ENCODE measurements at regions not wholly inside any gene's neighbourhood (a gene's known extent, or its start where the extent isn't known, plus 50 kb on each side); places are given as distances from the start of the nearest gene placed in this dataset.

GRCh38 chr7:72524037-72524436, 111.9 kb upstream of the CALN1 start:
- Histone ChIP-seq H3K36me3 (replicated peaks; ENCODE audit: insufficient read depth, low read length) (no peaks in the 10 kb centered on the region), H2AFZ (ENCODE audit: low read length) (no peak overlapping the region), H3K4me2 (ENCODE audit: low read depth, low read length) (no peak overlapping the region), H4K20me1 (ENCODE audit: insufficient read depth, low read length) (no peaks in the 10 kb centered on the region), H3K9ac (ENCODE audit: low read length) (no peak overlapping the region), H3K9me2 (replicated peaks; ENCODE audit: insufficient read depth, low read length) (no peaks in the 10 kb centered on the region), H3K27ac (ENCODE audit: low read length) (no peak overlapping the region), H3F3A (ENCODE audit: insufficient read depth, low read length) (no peaks in the 10 kb centered on the region), H3K9me3 (replicated peaks; ENCODE audit: insufficient read depth, low read length) (no peaks in the 10 kb centered on the region), H3K27me3 (replicated peaks; ENCODE audit: insufficient read depth, low read length) (no peaks in the 10 kb centered on the region), H3K4me1 (ENCODE audit: low read length) (no peaks in the 10 kb centered on the region), H3K4me3 (ENCODE audit: low read length) (no peak overlapping the region), H3K79me2 (ENCODE audit: low read length) (no peaks in the 10 kb centered on the region)
- no peak for DNase-seq
- TF ChIP-seq EZH2 (optimal IDR thresholded peaks at IDR 0.05; ENCODE audit: low read depth, low read length) (no peak), CTCF (IDR thresholded peaks at IDR 0.05; ENCODE audit: low read length) (no peak), EZH2phosphoT487 (IDR thresholded peaks at IDR 0.05; ENCODE audit: low read length) (no peak)

- H3K79me2 ChIP-seq (ENCODE audit: low read length) = no peaks in the 10 kb centered on the region
- no peak for DNase-seq
- no peak overlapping the region for H3K4me2 ChIP-seq (ENCODE audit: low read depth, low read length)
- no peak overlapping the region for H3K9ac ChIP-seq (ENCODE audit: low read length)
- TF ChIP-seq EZH2phosphoT487 (IDR thresholded peaks at IDR 0.05; ENCODE audit: low read length) (no peak), CTCF (IDR thresholded peaks at IDR 0.05; ENCODE audit: low read length) (no peak), EZH2 (optimal IDR thresholded peaks at IDR 0.05; ENCODE audit: low read depth, low read length) (no peak)
- no peak overlapping the region for H3K27ac ChIP-seq (ENCODE audit: low read length)
- H3K36me3 ChIP-seq (replicated peaks; ENCODE audit: insufficient read depth, low read length) = no peaks in the 10 kb centered on the region
- no peaks in the 10 kb centered on the region for H3K9me2 ChIP-seq (replicated peaks; ENCODE audit: insufficient read depth, low read length)
- no peaks in the 10 kb centered on the region for H3K27me3 ChIP-seq (replicated peaks; ENCODE audit: insufficient read depth, low read length)
- no peaks in the 10 kb centered on the region for H3K4me1 ChIP-seq (ENCODE audit: low read length)
- no peak overlapping the region for H3K4me3 ChIP-seq (ENCODE audit: low read length)
- H3F3A ChIP-seq (ENCODE audit: insufficient read depth, low read length) = no peaks in the 10 kb centered on the region
- H3K9me3 ChIP-seq (replicated peaks; ENCODE audit: insufficient read depth, low read length) = no peaks in the 10 kb centered on the region
- H2AFZ ChIP-seq (ENCODE audit: low read length) = no peak overlapping the region
- no peaks in the 10 kb centered on the region for H4K20me1 ChIP-seq (ENCODE audit: insufficient read depth, low read length)
These were observed 92.0 kb upstream of the CALN1 start for GRCh38 chr7:72504061-72504706.

GRCh38 chr7:72503644-72504043, 91.5 kb upstream of the CALN1 start:
- H2AFZ ChIP-seq (ENCODE audit: low read length) = no peak overlapping the region
- no peaks in the 10 kb centered on the region for H3K27me3 ChIP-seq (replicated peaks; ENCODE audit: insufficient read depth, low read length)
- no peaks in the 10 kb centered on the region for H3F3A ChIP-seq (ENCODE audit: insufficient read depth, low read length)
- no peak overlapping the region for H3K9ac ChIP-seq (ENCODE audit: low read length)
- H3K4me2 ChIP-seq (ENCODE audit: low read depth, low read length) = no peak overlapping the region
- TF ChIP-seq CTCF (IDR thresholded peaks at IDR 0.05; ENCODE audit: low read length) = no peak
- no peak for TF ChIP-seq EZH2 (optimal IDR thresholded peaks at IDR 0.05; ENCODE audit: low read depth, low read length)
- TF ChIP-seq EZH2phosphoT487 (IDR thresholded peaks at IDR 0.05; ENCODE audit: low read length) = no peak
- no peak overlapping the region for H3K27ac ChIP-seq (ENCODE audit: low read length)
- H3K79me2 ChIP-seq (ENCODE audit: low read length) = no peaks in the 10 kb centered on the region
- H3K36me3 ChIP-seq (replicated peaks; ENCODE audit: insufficient read depth, low read length) = no peaks in the 10 kb centered on the region
- H3K9me2 ChIP-seq (replicated peaks; ENCODE audit: insufficient read depth, low read length) = no peaks in the 10 kb centered on the region
- no peaks in the 10 kb centered on the region for H3K4me1 ChIP-seq (ENCODE audit: low read length)
- H3K9me3 ChIP-seq (replicated peaks; ENCODE audit: insufficient read depth, low read length) = no peaks in the 10 kb centered on the region
- no peaks in the 10 kb centered on the region for H4K20me1 ChIP-seq (ENCODE audit: insufficient read depth, low read length)
- H3K4me3 ChIP-seq (ENCODE audit: low read length) = no peak overlapping the region
- no peak for DNase-seq
